ENCODE measurements at regions not wholly inside any gene's neighbourhood (a gene's known extent, or its start where the extent isn't known, plus 50 kb on each side); places are given as distances from the start of the nearest gene placed in this dataset.

- Histone ChIP-seq H3K9me3 (replicated peaks in 1 of 3) (no peaks in the 10 kb centered on the region), H3K36me3 (replicated peaks in 1 of 2) (no peaks in the 10 kb centered on the region), H3K27me3 (no peaks in the 10 kb centered on the region), H3K4me3 (no peak overlapping the region), H3K4me1 (replicated peaks in 1 of 2) (no peaks in the 10 kb centered on the region), H3K27ac (no peak overlapping the region)
- no peak for TF ChIP-seq CTCF (IDR thresholded peaks at IDR 0.05)
- TF ChIP-seq POLR2A (IDR thresholded peaks at IDR 0.05): no peak
- intact Hi-C loops (cut with DNase I): no loop called here
- WGBS, 4 donors: 60 to 73% (median 68%) methylated on average over 2 of the region's 2 CpGs
- DNase-seq: no peak
These were observed 86.3 kb downstream of the NUS1 start for GRCh38 chr6:117761610-117762009.

GRCh38 chr6:117771403-117771802 lies 96.1 kb downstream of the NUS1 start:
- DNase-seq: peak in 2 of 7 donors; percentile 6 to 10
- Histone ChIP-seq H3K27ac (no peak overlapping the region), H3K36me3 (replicated peaks in 1 of 2) (no peaks in the 10 kb centered on the region), H3K27me3 (no peaks in the 10 kb centered on the region), H3K4me1 (replicated peaks in 1 of 2) (no peaks in the 10 kb centered on the region), H3K9me3 (replicated peaks in 1 of 3) (no peaks in the 10 kb centered on the region), H3K4me3 (no peak overlapping the region)
- 40 to 70% (median 63%) methylated on average over 2 of the region's 2 CpGs for WGBS, 4 donors
- intact Hi-C loops (cut with DNase I): no loop called here
- no peak for TF ChIP-seq CTCF (IDR thresholded peaks at IDR 0.05)
- TF ChIP-seq POLR2A (IDR thresholded peaks at IDR 0.05): no peak

- WGBS, 4 donors: 49 to 64% (median 56%) methylated on average over 3 of the region's 3 CpGs
- Histone ChIP-seq H3K4me3 (no peak overlapping the region), H3K27me3 (no peaks in the 10 kb centered on the region), H3K36me3 (replicated peaks in 1 of 2) (no peaks in the 10 kb centered on the region), H3K27ac (no peak overlapping the region), H3K4me1 (replicated peaks in 1 of 2) (no peaks in the 10 kb centered on the region), H3K9me3 (replicated peaks in 1 of 3) (no peaks in the 10 kb centered on the region)
- intact Hi-C loops (cut with DNase I): no loop called here
- DNase-seq: no peak
- no peak for TF ChIP-seq POLR2A (IDR thresholded peaks at IDR 0.05)
- no peak for TF ChIP-seq CTCF (IDR thresholded peaks at IDR 0.05)
These were observed 101.2 kb downstream of the NUS1 start for GRCh38 chr6:117776441-117776840.

DNA sequence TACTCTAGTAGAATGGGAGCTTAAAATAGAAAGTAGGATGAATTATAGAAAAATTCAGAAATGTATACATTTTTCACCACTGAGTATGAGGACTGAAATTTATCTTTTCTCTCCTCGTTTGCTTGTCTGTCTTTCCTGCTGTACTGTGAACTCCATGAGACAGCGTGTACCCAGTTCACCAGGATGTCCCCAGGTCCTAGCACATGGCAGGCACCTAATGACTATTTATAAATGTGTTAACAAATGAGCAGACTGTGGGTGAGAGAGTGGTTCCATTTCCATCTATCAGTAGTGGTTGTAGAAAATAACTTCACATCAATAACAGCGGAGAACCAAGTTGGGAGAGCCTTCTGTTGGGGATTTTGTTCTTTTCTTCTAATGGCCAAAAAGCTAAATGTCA lies 106.3 kb downstream of the NUS1 start:
- no peaks in the 10 kb centered on the region for H3K4me1 ChIP-seq (replicated peaks in 1 of 2)
- DNase-seq: no peak
- no peak overlapping the region for H3K27ac ChIP-seq
- H3K27me3 ChIP-seq: no peaks in the 10 kb centered on the region
- no peaks in the 10 kb centered on the region for H3K36me3 ChIP-seq (replicated peaks in 1 of 2)
- no peaks in the 10 kb centered on the region for H3K9me3 ChIP-seq (replicated peaks in 1 of 3)
- TF ChIP-seq POLR2A (IDR thresholded peaks at IDR 0.05) (no peak), CTCF (IDR thresholded peaks at IDR 0.05) (no peak)
- intact Hi-C loops (cut with DNase I): no loop called here
- WGBS, 4 donors: 68 to 81% (median 75%) methylated on average over 3 of the region's 3 CpGs
- no peak overlapping the region for H3K4me3 ChIP-seq

Measured in adrenal gland (tissue), 9 donors.